NT2/D1 (cell line): ENCODE measurements at regions not wholly inside any gene's neighbourhood (a gene's known extent, or its start where the extent isn't known, plus 50 kb on each side); places are given as distances from the start of the nearest gene placed in this dataset.

Experiments used
- DNase-seq: peaks from one replicate; pipeline ENCODE4 v3.0.0-alpha.2; 2011; ENCODE audit warnings: low read depth, low spot score
- H3K27me3 ChIP-seq: 2 replicates; pipeline ENCODE4 v1.6.0; 2011; ENCODE audit warnings: mild to moderate bottlenecking; ENCODE audit not compliant: insufficient read length, insufficient read depth
- H3K36me3 ChIP-seq: 2 replicates; pipeline ENCODE4 v1.6.1; 2011; ENCODE audit warnings: mild to moderate bottlenecking, low read length, mixed read lengths; ENCODE audit not compliant: insufficient read depth, insufficient read length
- H3K4me1 ChIP-seq: 2 replicates; pipeline ENCODE4 v1.5.1; 2011; ENCODE audit not compliant: insufficient read depth, insufficient read length
- H3K4me3 ChIP-seq: 2 replicates; pipeline ENCODE4 v1.5.1; 2011; ENCODE audit warnings: low read depth; ENCODE audit not compliant: insufficient read length
- H3K9ac ChIP-seq: 2 replicates; pipeline ENCODE4 v1.6.0; 2011; ENCODE audit warnings: low read depth; ENCODE audit not compliant: insufficient read length
- H3K9me3 ChIP-seq: 2 replicates; pipeline ENCODE4 v1.5.1; 2011; ENCODE audit warnings: mild to moderate bottlenecking, low read length; ENCODE audit not compliant: insufficient read depth
- SUZ12 ChIP-seq: IDR thresholded peaks from 2 replicates; pipeline ENCODE4 v1.6.1; 2011; ENCODE audit not compliant: insufficient read length, insufficient read depth; ENCODE audit errors: extremely low read depth
- YY1 ChIP-seq: IDR thresholded peaks from 2 replicates; pipeline ENCODE4 v1.6.1; 2011; ENCODE audit not compliant: insufficient read length, insufficient read depth
- ZNF274 ChIP-seq: IDR thresholded peaks from 2 replicates; pipeline ENCODE4 v1.6.1; 2011; ENCODE audit warnings: mild to moderate bottlenecking, low read depth, low read length

DNA sequence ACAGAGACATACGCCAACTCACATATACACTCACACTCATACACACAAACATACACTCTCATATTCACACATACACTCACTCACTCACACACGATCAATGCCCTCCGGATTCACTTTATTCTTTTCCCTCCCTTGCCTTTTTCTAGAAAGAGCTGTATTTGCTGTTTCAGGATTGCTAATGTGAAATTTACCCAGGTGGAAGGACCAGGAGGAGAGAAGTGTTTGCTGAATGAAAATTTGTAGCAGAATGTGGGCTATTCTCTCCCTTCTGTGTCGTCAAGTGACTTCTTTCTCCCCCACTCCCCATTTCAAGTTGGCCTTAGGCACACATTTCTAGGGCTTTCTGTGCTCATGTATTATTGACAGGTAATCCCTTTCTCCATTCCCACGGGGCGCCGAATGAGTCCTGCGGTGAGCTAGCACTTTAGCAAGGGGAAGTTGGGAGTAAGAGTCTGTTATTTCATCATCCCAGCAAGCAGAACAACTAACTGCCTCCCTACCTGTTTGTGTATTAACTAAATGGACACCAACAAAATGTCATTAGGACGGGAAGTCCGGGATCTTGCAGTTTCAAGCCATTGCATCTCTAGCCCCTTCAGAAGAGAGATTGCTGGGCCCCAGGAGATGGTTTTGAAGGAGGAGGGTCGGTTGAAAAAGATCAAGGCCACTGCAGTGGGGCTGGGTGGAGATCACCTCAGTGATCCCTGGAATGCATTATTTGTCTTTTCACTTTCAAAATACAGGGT is 97.1 kb upstream of the TAF11L2 start:
- Histone ChIP-seq H3K4me1 (peaks cover 2% of the 10 kb centered on the region), H3K36me3 (no peaks in the 10 kb centered on the region), H3K9ac (peak overlapping the region; percentile 26), H3K27me3 (peaks cover 10% of the 10 kb centered on the region), H3K4me3 (no peak overlapping the region), H3K9me3 (peaks cover 11% of the 10 kb centered on the region; the same call in 1 of the 2 replicates)
- TF ChIP-seq ZNF274, result no peak
- no peak for TF ChIP-seq SUZ12
- no peak for TF ChIP-seq YY1
- DNase-seq, result no peak

DNA sequence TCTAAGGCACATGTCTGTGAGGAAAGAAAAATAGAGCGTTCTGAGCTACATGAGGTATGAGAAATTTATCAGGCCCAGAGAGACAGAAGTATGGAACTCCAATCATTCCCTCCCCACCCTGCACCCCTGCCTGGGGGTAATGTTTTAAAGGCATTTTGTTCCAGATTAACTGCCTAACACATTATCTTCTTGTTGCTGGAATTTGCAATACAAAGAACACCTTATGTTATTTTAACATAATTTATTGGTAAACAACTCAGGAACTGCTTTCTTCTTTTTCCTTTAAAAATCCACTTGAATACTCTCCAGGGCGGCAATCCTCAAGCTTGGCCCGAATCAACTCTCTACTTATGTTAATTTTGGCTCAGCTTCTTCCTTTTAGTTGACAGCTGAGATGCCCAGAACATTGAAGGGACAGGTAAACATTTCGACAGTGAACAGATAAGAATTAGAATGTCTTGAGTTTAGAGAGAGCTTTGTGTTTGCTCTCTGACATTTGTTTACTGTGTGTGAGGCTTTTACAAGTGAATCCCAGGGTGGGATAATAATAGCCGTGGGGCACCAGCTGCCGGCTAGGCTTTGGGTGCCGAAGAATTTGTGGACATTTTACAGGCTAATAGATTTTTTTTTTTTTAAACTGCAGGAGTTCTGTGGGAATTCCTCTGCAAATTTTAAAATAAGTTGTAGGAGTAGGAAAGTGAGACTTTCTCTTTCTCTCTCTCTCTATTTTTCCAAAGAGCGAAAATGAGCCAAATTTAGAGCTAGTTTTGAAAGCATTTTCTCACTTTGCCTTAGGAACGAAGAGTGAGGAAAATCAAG is 96.4 kb upstream of the TAF11L2 start:
- DNase-seq, result no peak
- TF ChIP-seq YY1 (no peak), SUZ12 (no peak), ZNF274 (no peak)

DNA sequence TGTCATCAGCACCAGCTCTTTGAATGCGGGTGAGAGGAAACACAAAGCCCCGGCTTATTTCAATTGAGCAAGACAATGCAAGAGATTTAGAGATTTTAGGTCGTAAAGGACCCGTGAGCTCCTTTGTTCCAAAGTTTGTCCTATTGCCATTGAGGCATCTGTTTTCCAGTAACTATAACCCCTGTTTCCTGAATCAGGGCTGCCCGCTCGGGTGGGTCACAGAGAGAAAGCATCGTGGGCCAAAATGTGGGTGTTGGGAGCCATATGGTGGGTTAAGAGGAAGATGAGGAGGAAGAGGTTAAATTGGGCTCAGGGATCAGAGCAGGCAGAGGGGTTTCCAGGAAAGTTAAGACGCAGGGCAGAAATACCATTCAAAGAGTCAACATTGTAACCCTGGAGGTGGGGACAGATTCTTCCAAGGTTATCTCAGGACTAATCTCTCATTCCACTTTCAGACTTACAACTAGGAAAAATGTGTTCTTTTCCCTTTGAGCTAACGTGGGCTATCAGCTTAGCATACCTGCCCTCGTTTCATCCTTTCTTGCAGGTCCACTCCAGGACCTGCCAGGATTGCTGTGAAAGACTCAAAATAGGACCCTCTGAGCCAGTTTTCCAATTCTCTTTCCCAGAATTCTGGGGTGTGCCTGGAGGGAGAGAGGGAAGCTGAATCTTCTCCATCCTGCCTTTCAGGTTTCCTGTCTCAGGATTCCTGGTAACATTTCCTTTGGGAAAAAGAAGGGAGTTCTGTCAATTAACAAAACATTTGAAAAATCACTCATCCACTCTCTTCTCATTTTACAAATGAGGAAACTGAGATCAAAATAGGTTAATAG is 95.5 kb upstream of the TAF11L2 start:
- TF ChIP-seq YY1 (no peak), ZNF274 (no peak), SUZ12 (no peak)
- no peak for DNase-seq
- no peaks in the 10 kb centered on the region for H3K36me3 ChIP-seq
- peaks cover 2% of the 10 kb centered on the region for H3K4me1 ChIP-seq
- peak overlapping the region; percentile 24 for H3K9ac ChIP-seq
- H3K27me3 ChIP-seq, result peaks cover 10% of the 10 kb centered on the region
- no peak overlapping the region for H3K4me3 ChIP-seq
- no peaks in the 10 kb centered on the region for H3K9me3 ChIP-seq

More for the DNA sequence above, 96.4 kb upstream of the TAF11L2 start:
- no peak overlapping the region for H3K4me3 ChIP-seq
- H3K27me3 ChIP-seq, result peaks cover 10% of the 10 kb centered on the region
- H3K36me3 ChIP-seq, result no peaks in the 10 kb centered on the region
- H3K4me1 ChIP-seq, result peaks cover 2% of the 10 kb centered on the region
- no peak overlapping the region for H3K9ac ChIP-seq
- H3K9me3 ChIP-seq, result peaks cover 6% of the 10 kb centered on the region; the same call in 1 of the 2 replicates

- Histone ChIP-seq H3K4me1 (peaks cover 2% of the 10 kb centered on the region), H3K9me3 (no peaks in the 10 kb centered on the region), H3K9ac (no peak overlapping the region), H3K27me3 (peaks cover 5% of the 10 kb centered on the region), H3K4me3 (no peak overlapping the region), H3K36me3 (no peaks in the 10 kb centered on the region)
- no peak for DNase-seq
- TF ChIP-seq ZNF274, result no peak
- TF ChIP-seq YY1, result no peak
- no peak for TF ChIP-seq SUZ12
Observed at GRCh38 chr5:17403695-17404490, 94.1 kb upstream of the TAF11L2 start.

DNA sequence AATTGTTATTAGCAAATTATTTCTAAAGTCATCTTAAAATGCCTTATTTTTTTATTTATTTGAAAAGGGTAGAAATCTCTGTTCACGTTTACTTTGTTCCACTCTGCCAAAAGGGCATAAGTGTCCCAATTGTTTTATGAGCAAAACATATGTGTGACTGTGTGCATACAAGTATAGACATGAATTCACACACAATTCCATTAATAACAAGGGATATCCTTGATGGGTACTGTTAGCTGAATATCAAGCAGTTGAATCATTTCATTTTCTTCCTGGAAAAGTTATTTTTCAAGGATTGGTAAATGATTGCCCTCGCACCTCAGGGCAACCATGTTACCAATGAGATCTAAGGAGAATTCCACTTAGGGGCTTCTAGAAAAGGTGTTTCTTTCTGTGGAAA is 92.1 kb upstream of the TAF11L2 start:
- no peaks in the 10 kb centered on the region for H3K9me3 ChIP-seq
- TF ChIP-seq ZNF274, result no peak
- TF ChIP-seq YY1, result no peak
- no peak for TF ChIP-seq SUZ12
- H3K4me3 ChIP-seq, result no peak overlapping the region
- H3K27me3 ChIP-seq, result no peaks in the 10 kb centered on the region
- H3K4me1 ChIP-seq, result no peaks in the 10 kb centered on the region
- no peak for DNase-seq
- no peaks in the 10 kb centered on the region for H3K36me3 ChIP-seq
- no peak overlapping the region for H3K9ac ChIP-seq

DNA sequence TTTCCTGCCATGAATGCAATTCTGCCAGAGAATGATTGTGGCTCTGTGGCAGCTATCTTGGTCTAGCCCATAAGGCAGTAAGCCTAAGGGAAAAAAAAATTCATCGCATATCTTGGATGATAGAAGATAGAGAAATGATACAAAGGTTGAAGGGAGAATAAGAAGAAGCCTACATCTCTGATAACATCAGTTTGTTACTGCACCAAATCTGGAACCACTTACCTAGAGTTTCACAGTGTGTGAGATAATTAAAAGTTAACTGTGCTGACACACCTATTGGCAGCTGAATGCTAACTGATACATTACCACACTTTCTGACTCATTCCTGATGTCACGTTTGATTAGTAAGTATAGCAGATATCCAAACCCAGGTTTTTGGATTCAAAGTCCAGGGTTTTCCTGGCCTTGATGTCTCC is 91.6 kb upstream of the TAF11L2 start:
- no peak overlapping the region for H3K9ac ChIP-seq
- no peak for DNase-seq
- no peaks in the 10 kb centered on the region for H3K9me3 ChIP-seq
- H3K36me3 ChIP-seq, result no peaks in the 10 kb centered on the region
- H3K27me3 ChIP-seq, result no peaks in the 10 kb centered on the region
- no peak overlapping the region for H3K4me3 ChIP-seq
- H3K4me1 ChIP-seq, result no peaks in the 10 kb centered on the region
- TF ChIP-seq SUZ12, result no peak
- no peak for TF ChIP-seq YY1
- TF ChIP-seq ZNF274, result no peak
